ENCODE measurements at regions not wholly inside any gene's neighbourhood (a gene's known extent, or its start where the extent isn't known, plus 50 kb on each side); places are given as distances from the start of the nearest gene placed in this dataset.
"Not testable (repeated sequence)": the region's sequence is repeated elsewhere in the genome, so short reads cannot be mapped to it uniquely, and the experiment has no call there.

DNA sequence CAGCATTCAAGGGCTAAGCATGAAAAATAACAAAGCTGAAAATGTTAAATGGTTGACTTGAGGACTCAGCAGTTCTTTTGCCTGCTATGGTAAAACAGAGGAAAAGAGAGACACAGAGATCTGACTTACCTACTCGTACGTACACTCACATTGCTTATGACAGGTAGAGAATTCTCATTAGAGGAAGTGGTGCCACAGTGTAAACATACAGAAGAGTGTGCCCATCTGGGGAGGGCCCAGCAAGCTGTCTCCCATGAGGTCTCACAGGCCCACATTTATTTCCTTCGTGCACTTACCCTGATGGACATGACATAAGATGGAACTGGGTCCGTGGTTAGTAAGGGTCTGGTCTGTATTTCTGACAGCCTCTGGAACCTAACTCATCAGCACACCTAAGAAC lies 729.1 kb downstream of the BCL11A start:
- H3K36me3 ChIP-seq, result no peaks in the 10 kb centered on the region
- H3K27me3 ChIP-seq (ENCODE audit: low read depth), result no peaks in the 10 kb centered on the region
- DNase-seq (no peak), ATAC-seq (no peak)
- no peak overlapping the region for H3K4me3 ChIP-seq
- no peaks in the 10 kb centered on the region for H3K4me1 ChIP-seq
- no peak overlapping the region for H3K27ac ChIP-seq
- H3K9me3 ChIP-seq, result no peaks in the 10 kb centered on the region
- TF ChIP-seq, protein P1, sequence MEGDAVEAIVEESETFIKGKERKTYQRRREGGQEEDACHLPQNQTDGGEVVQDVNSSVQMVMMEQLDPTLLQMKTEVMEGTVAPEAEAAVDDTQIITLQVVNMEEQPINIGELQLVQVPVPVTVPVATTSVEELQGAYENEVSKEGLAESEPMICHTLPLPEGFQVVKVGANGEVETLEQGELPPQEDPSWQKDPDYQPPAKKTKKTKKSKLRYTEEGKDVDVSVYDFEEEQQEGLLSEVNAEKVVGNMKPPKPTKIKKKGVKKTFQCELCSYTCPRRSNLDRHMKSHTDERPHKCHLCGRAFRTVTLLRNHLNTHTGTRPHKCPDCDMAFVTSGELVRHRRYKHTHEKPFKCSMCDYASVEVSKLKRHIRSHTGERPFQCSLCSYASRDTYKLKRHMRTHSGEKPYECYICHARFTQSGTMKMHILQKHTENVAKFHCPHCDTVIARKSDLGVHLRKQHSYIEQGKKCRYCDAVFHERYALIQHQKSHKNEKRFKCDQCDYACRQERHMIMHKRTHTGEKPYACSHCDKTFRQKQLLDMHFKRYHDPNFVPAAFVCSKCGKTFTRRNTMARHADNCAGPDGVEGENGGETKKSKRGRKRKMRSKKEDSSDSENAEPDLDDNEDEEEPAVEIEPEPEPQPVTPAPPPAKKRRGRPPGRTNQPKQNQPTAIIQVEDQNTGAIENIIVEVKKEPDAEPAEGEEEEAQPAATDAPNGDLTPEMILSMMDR (IDR thresholded peaks at IDR 0.05), result no peak
- intact Hi-C loops (cut with DNase I), result no loop called here

DNA sequence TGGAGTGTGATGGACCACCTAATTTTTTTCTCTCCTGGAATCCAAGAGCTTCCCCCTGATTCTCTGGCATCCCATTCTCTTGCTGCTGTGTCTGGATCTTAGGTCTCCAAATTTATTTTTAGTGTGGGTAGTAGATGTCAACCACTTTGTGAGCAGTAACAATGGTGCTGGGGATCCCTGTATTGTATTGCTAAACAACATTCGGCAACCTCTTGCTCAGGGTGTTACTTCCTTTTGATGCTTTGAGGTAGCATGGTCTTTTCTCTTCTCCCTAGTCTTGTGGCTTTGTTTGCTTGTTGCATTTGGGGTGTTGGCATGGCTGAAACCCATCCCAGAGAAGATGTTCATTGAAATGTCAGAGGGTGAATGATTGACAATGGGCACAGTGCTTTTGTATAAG lies 737.4 kb downstream of the BCL11A start:
- H3K4me3 ChIP-seq, result no peak overlapping the region
- no peaks in the 10 kb centered on the region for H3K4me1 ChIP-seq
- ATAC-seq, result no peak
- no peaks in the 10 kb centered on the region for H3K27me3 ChIP-seq (ENCODE audit: low read depth)
- TF ChIP-seq, protein P1 (IDR thresholded peaks at IDR 0.05), result no peak
- no peaks in the 10 kb centered on the region for H3K36me3 ChIP-seq
- intact Hi-C loops (cut with DNase I), result no loop called here
- DNase-seq, result no peak
- no peaks in the 10 kb centered on the region for H3K9me3 ChIP-seq
- H3K27ac ChIP-seq, result no peak overlapping the region

GRCh38 chr2:59810283-59810682 lies 743.2 kb downstream of the BCL11A start:
- not testable (repeated sequence) for H3K4me1 ChIP-seq

GRCh38 chr2:59806486-59806885 lies 747.0 kb downstream of the BCL11A start:
- TF ChIP-seq, protein P1 (IDR thresholded peaks at IDR 0.05), result no peak
- Histone ChIP-seq H3K27ac (no peak overlapping the region), H3K27me3 (ENCODE audit: low read depth) (no peaks in the 10 kb centered on the region), H3K4me1 (no peaks in the 10 kb centered on the region), H3K36me3 (no peaks in the 10 kb centered on the region), H3K9me3 (no peaks in the 10 kb centered on the region), H3K4me3 (no peak overlapping the region)
- intact Hi-C loops (cut with DNase I), result no loop called here
- DNase-seq, result no peak
- no peak for ATAC-seq

More at GRCh38 chr2:59810283-59810682, 743.2 kb downstream of the BCL11A start:
- H3K27me3 ChIP-seq (ENCODE audit: low read depth); H3K4me3 ChIP-seq; DNase-seq; intact Hi-C loops (cut with DNase I); H3K36me3 ChIP-seq; H3K9me3 ChIP-seq; H3K27ac ChIP-seq; ATAC-seq: not testable (repeated sequence)

GRCh38 chr2:59804732-59805131 lies 748.7 kb downstream of the BCL11A start:
- TF ChIP-seq, protein P1 (IDR thresholded peaks at IDR 0.05), result no peak
- DNase-seq, result no peak
- no peak for ATAC-seq
- Histone ChIP-seq H3K4me3 (no peak overlapping the region), H3K9me3 (no peaks in the 10 kb centered on the region), H3K4me1 (no peaks in the 10 kb centered on the region), H3K27ac (no peak overlapping the region), H3K36me3 (no peaks in the 10 kb centered on the region), H3K27me3 (ENCODE audit: low read depth) (no peaks in the 10 kb centered on the region)
- intact Hi-C loops (cut with DNase I), result no loop called here

GRCh38 chr2:59803586-59803985 lies 749.9 kb downstream of the BCL11A start:
- DNase-seq (no peak), ATAC-seq (no peak)
- no peak overlapping the region for H3K27ac ChIP-seq
- TF ChIP-seq, protein P1 (IDR thresholded peaks at IDR 0.05), result no peak
- H3K4me3 ChIP-seq, result no peak overlapping the region
- H3K36me3 ChIP-seq, result no peaks in the 10 kb centered on the region
- intact Hi-C loops (cut with DNase I), result no loop called here
- no peaks in the 10 kb centered on the region for H3K4me1 ChIP-seq
- H3K9me3 ChIP-seq, result no peaks in the 10 kb centered on the region
- no peaks in the 10 kb centered on the region for H3K27me3 ChIP-seq (ENCODE audit: low read depth)
